ENCODE measurements at regions not wholly inside any gene's neighbourhood (a gene's known extent, or its start where the extent isn't known, plus 50 kb on each side); places are given as distances from the start of the nearest gene placed in this dataset.

GRCh38 chr6:4380881-4381281, 245.5 kb upstream of the ECI2 start:
- no peak for TF ChIP-seq POLR2A (IDR thresholded peaks at IDR 0.05)
- TF ChIP-seq, protein P1, sequence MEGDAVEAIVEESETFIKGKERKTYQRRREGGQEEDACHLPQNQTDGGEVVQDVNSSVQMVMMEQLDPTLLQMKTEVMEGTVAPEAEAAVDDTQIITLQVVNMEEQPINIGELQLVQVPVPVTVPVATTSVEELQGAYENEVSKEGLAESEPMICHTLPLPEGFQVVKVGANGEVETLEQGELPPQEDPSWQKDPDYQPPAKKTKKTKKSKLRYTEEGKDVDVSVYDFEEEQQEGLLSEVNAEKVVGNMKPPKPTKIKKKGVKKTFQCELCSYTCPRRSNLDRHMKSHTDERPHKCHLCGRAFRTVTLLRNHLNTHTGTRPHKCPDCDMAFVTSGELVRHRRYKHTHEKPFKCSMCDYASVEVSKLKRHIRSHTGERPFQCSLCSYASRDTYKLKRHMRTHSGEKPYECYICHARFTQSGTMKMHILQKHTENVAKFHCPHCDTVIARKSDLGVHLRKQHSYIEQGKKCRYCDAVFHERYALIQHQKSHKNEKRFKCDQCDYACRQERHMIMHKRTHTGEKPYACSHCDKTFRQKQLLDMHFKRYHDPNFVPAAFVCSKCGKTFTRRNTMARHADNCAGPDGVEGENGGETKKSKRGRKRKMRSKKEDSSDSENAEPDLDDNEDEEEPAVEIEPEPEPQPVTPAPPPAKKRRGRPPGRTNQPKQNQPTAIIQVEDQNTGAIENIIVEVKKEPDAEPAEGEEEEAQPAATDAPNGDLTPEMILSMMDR (IDR thresholded peaks at IDR 0.05) = no peak

All from lower leg skin (tissue), 3 donors.